ENCODE measurements at regions not wholly inside any gene's neighbourhood (a gene's known extent, or its start where the extent isn't known, plus 50 kb on each side); places are given as distances from the start of the nearest gene placed in this dataset.

GRCh38 chr4:140212646-140213045, 58.7 kb upstream of the MAML3 start:
- ChIA-PET CTCF (interaction anchor here (1.0 kb wide), 1 partner anchor 118 kb away, joined by 3 read pairs; no protein-coding TSS in a partner anchor), POLR2A (no interaction called here)
- Histone ChIP-seq H3K27ac (ENCODE audit: low read depth, low read length) (no peak overlapping the region), H3K9me3 (ENCODE audit: control insufficient read depth, insufficient read depth, low read length) (no peaks in the 10 kb centered on the region), H3K4me3 (ENCODE audit: low read depth, low read length) (no peak overlapping the region), H3K27me3 (ENCODE audit: control insufficient read depth, insufficient read depth, low read length) (peaks cover 6% of the 10 kb centered on the region)
- no peak for DNase-seq (ENCODE audit: low read depth, low spot score)
- TF ChIP-seq, protein P1, sequence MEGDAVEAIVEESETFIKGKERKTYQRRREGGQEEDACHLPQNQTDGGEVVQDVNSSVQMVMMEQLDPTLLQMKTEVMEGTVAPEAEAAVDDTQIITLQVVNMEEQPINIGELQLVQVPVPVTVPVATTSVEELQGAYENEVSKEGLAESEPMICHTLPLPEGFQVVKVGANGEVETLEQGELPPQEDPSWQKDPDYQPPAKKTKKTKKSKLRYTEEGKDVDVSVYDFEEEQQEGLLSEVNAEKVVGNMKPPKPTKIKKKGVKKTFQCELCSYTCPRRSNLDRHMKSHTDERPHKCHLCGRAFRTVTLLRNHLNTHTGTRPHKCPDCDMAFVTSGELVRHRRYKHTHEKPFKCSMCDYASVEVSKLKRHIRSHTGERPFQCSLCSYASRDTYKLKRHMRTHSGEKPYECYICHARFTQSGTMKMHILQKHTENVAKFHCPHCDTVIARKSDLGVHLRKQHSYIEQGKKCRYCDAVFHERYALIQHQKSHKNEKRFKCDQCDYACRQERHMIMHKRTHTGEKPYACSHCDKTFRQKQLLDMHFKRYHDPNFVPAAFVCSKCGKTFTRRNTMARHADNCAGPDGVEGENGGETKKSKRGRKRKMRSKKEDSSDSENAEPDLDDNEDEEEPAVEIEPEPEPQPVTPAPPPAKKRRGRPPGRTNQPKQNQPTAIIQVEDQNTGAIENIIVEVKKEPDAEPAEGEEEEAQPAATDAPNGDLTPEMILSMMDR (IDR thresholded peaks at IDR 0.05; ENCODE audit: low read depth, low read length): no peak

DNA sequence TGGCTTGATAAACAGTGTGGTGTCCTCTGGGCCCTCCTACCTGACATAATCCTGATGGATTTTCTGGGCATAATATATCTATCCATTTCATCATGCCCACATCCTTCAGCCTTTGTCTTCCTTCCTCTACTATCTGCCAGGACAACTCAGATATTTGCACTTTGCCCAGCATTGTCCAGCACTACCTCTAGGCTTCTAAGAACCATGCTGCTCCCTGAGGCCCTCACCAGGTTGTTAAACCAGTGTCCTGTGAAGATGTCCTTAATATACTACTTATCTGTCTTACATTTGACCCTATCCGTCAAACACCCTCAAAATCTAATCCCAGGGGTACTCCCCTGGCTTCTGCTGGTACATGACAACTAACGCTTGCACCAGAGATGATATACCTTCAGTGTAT, 58.2 kb upstream of the MAML3 start:
- no peak for DNase-seq (ENCODE audit: low read depth, low spot score)
- TF ChIP-seq, protein P1 (IDR thresholded peaks at IDR 0.05; ENCODE audit: low read depth, low read length): no peak
- ChIA-PET CTCF (no interaction called here), POLR2A (no interaction called here)
- peaks cover 6% of the 10 kb centered on the region for H3K27me3 ChIP-seq (ENCODE audit: control insufficient read depth, insufficient read depth, low read length)
- no peak overlapping the region for H3K4me3 ChIP-seq (ENCODE audit: low read depth, low read length)
- H3K9me3 ChIP-seq (ENCODE audit: control insufficient read depth, insufficient read depth, low read length): no peaks in the 10 kb centered on the region
- no peak overlapping the region for H3K27ac ChIP-seq (ENCODE audit: low read depth, low read length)

DNA sequence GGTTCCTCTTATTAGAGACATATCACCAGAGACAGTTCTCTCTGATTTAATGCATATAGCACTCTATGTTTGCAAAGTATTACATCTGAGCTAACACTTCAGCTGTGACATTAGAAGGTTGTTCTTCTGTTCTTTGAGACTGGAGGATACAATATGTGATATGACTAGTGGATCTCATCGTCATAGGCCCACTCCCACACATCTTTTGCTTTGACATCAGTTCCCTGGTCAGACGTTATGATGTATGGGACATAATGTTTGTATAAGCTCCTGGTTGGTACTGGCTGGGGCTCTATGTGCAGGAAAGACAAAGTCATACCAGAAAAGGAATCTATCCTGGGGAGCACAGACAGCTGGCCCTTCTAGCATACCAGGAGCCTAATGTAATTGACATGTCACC, 57.7 kb upstream of the MAML3 start:
- DNase-seq (ENCODE audit: low read depth, low spot score): no peak
- Histone ChIP-seq H3K27ac (ENCODE audit: low read depth, low read length) (no peak overlapping the region), H3K9me3 (ENCODE audit: control insufficient read depth, insufficient read depth, low read length) (no peaks in the 10 kb centered on the region), H3K4me3 (ENCODE audit: low read depth, low read length) (no peak overlapping the region), H3K27me3 (ENCODE audit: control insufficient read depth, insufficient read depth, low read length) (peaks cover 6% of the 10 kb centered on the region)
- TF ChIP-seq, protein P1 (IDR thresholded peaks at IDR 0.05; ENCODE audit: low read depth, low read length): no peak
- POLR2A ChIA-PET: no interaction called here
- CTCF ChIA-PET: no interaction called here

- DNase-seq (ENCODE audit: low read depth, low spot score): no peak
- CTCF ChIA-PET: no interaction called here
- POLR2A ChIA-PET: no interaction called here
Observed at GRCh38 chr4:140211161-140211560, 57.2 kb upstream of the MAML3 start.

GRCh38 chr4:140208921-140209320, 54.9 kb upstream of the MAML3 start:
- H3K27me3 ChIP-seq (ENCODE audit: control insufficient read depth, insufficient read depth, low read length): peaks cover 6% of the 10 kb centered on the region
- TF ChIP-seq, protein P1 (IDR thresholded peaks at IDR 0.05; ENCODE audit: low read depth, low read length): no peak
- H3K9me3 ChIP-seq (ENCODE audit: control insufficient read depth, insufficient read depth, low read length): no peaks in the 10 kb centered on the region
- CTCF ChIA-PET: no interaction called here
- no peak overlapping the region for H3K27ac ChIP-seq (ENCODE audit: low read depth, low read length)
- no peak overlapping the region for H3K4me3 ChIP-seq (ENCODE audit: low read depth, low read length)
- POLR2A ChIA-PET: no interaction called here
- DNase-seq (ENCODE audit: low read depth, low spot score): no peak

More at GRCh38 chr4:140211161-140211560, 57.2 kb upstream of the MAML3 start:
- Histone ChIP-seq H3K9me3 (ENCODE audit: control insufficient read depth, insufficient read depth, low read length) (no peaks in the 10 kb centered on the region), H3K27me3 (ENCODE audit: control insufficient read depth, insufficient read depth, low read length) (peaks cover 6% of the 10 kb centered on the region), H3K27ac (ENCODE audit: low read depth, low read length) (no peak overlapping the region), H3K4me3 (ENCODE audit: low read depth, low read length) (no peak overlapping the region)
- TF ChIP-seq, protein P1 (IDR thresholded peaks at IDR 0.05; ENCODE audit: low read depth, low read length): no peak
